Prostate gland (tissue), 2 donors: ENCODE measurements at regions not wholly inside any gene's neighbourhood (a gene's known extent, or its start where the extent isn't known, plus 50 kb on each side); places are given as distances from the start of the nearest gene placed in this dataset.

ENCODE experiments used
- DNase-seq: peaks from one replicate; pipeline ENCODE4 v3.0.0-alpha.2; 2019; ENCODE audit warnings: low spot score
- H3K27ac ChIP-seq, 2 donors: fragments of 200-600 bp; sonication (generic); 2 replicates each; pipeline ENCODE4 v1.5.1; 2017 to 2019
- H3K27me3 ChIP-seq: fragments of 200-600 bp; sonication (generic); replicated peaks from 2 replicates; pipeline ENCODE4 v1.5.1; 2019; ENCODE audit not compliant: insufficient read depth
- H3K36me3 ChIP-seq, 2 donors: fragments of 200-600 bp; sonication (generic); 1 replicate in 1 of 2; 2 replicates in 1 of 2; pipeline versions ENCODE4 v1.5.1 to v1.8.1; 2017 to 2019
- H3K4me1 ChIP-seq: fragments of 200-600 bp; sonication (generic); replicated peaks from 2 replicates; pipeline ENCODE4 v1.5.1; 2019
- H3K4me3 ChIP-seq, 2 donors: fragments of 200-600 bp; sonication (generic); 2 replicates each; pipeline ENCODE4 v1.5.1; 2017 to 2019
- H3K9me3 ChIP-seq: fragments of 200-600 bp; sonication (generic); 2 replicates; pipeline ENCODE4 v1.5.1; 2017
- CTCF ChIP-seq, 4 experiments: fragments of 200-600 bp in 2 of 4; fragments of 450-650 bp in 2 of 4; sonication (generic) in 2 of 4; IDR thresholded peaks; 1 replicate in 3 of 4; 2 replicates in 1 of 4; pipeline ENCODE4 v1.5.1; 2016 to 2019; ENCODE audit warnings: antibody characterized with exemption in 4 of 4, mild to moderate bottlenecking in 2 of 4, moderate library complexity in 2 of 4
- POLR2A ChIP-seq: fragments of 450-650 bp; IDR thresholded peaks from one replicate; pipeline ENCODE4 v1.6.1; 2016; ENCODE audit warnings: antibody characterized with exemption, mild to moderate bottlenecking
- POLR2AphosphoS5 ChIP-seq: sonication (generic); formaldehyde crosslinking; IDR thresholded peaks from one replicate; pipeline ENCODE4 v1.6.1; 2017; ENCODE audit warnings: antibody characterized with exemption
- WGBS: methylation state at CpG from one replicate; pipeline ENCODE4 v1.1.5; 2018; 5-methylcytosine and 5-hydroxymethylcytosine counted together
- intact Hi-C: fragments of 100-400 bp; cut with DNase I; formaldehyde crosslinking; loops from one replicate; pipeline ENCODE4 v1.14.2; 2022

- 67% methylated on average over 9 of the region's 9 CpGs for WGBS
- Histone ChIP-seq H3K4me1 (no peaks in the 10 kb centered on the region), H3K27ac (no peak overlapping the region), H3K36me3 (no peaks in the 10 kb centered on the region), H3K27me3 (no peaks in the 10 kb centered on the region), H3K4me3 (no peak overlapping the region), H3K9me3 (no peaks in the 10 kb centered on the region)
- DNase-seq: no peak
- intact Hi-C loops: no loop called here
- TF ChIP-seq POLR2AphosphoS5 (no peak), CTCF (IDR thresholded peaks at IDR 0.05) (no peak), POLR2A (no peak)
These were observed 735.4 kb upstream of the FANCL start for GRCh38 chr2:58976375-58977071.

GRCh38 chr2:58974881-58975280, 733.8 kb upstream of the FANCL start:
- Histone ChIP-seq H3K4me1 (no peaks in the 10 kb centered on the region), H3K27me3 (no peaks in the 10 kb centered on the region), H3K9me3 (no peaks in the 10 kb centered on the region), H3K36me3 (no peaks in the 10 kb centered on the region), H3K27ac (no peak overlapping the region), H3K4me3 (no peak overlapping the region)
- no peak for TF ChIP-seq POLR2AphosphoS5
- no peak for TF ChIP-seq POLR2A
- TF ChIP-seq CTCF (IDR thresholded peaks at IDR 0.05): no peak
- intact Hi-C loops: no loop called here
- 82% methylated on average over 7 of the region's 7 CpGs for WGBS
- no peak for DNase-seq

- 47% methylated on average over 2 of the region's 2 CpGs for WGBS
- no peaks in the 10 kb centered on the region for H3K27me3 ChIP-seq
- no peak for DNase-seq
These were observed 733.3 kb upstream of the FANCL start for GRCh38 chr2:58974426-58974825.

GRCh38 chr2:58973811-58974281, 732.7 kb upstream of the FANCL start:
- no peaks in the 10 kb centered on the region for H3K9me3 ChIP-seq
- no peak overlapping the region for H3K4me3 ChIP-seq
- no peaks in the 10 kb centered on the region for H3K36me3 ChIP-seq
- intact Hi-C loops: no loop called here
- H3K27me3 ChIP-seq: no peaks in the 10 kb centered on the region
- H3K27ac ChIP-seq: no peak overlapping the region
- H3K4me1 ChIP-seq: no peaks in the 10 kb centered on the region
- 24% methylated on average over 6 of the region's 6 CpGs for WGBS
- DNase-seq: no peak
- TF ChIP-seq POLR2AphosphoS5 (no peak), CTCF (IDR thresholded peaks at IDR 0.05) (no peak)

More at GRCh38 chr2:58974426-58974825, 733.3 kb upstream of the FANCL start:
- Histone ChIP-seq H3K4me3 (no peak overlapping the region), H3K4me1 (no peaks in the 10 kb centered on the region), H3K9me3 (no peaks in the 10 kb centered on the region), H3K27ac (no peak overlapping the region), H3K36me3 (no peaks in the 10 kb centered on the region)
- intact Hi-C loops: no loop called here
- TF ChIP-seq CTCF (IDR thresholded peaks at IDR 0.05) (no peak), POLR2AphosphoS5 (no peak), POLR2A (no peak)

- intact Hi-C loops: no loop called here
- no peaks in the 10 kb centered on the region for H3K27me3 ChIP-seq
- no peak for DNase-seq
- TF ChIP-seq POLR2AphosphoS5 (no peak), CTCF (IDR thresholded peaks at IDR 0.05) (no peak), POLR2A (no peak)
- WGBS: 38% methylated on average over 1 of the region's 1 CpG
- no peaks in the 10 kb centered on the region for H3K4me1 ChIP-seq
- H3K36me3 ChIP-seq: no peaks in the 10 kb centered on the region
- no peak overlapping the region for H3K27ac ChIP-seq
- H3K9me3 ChIP-seq: no peaks in the 10 kb centered on the region
- no peak overlapping the region for H3K4me3 ChIP-seq
These were observed 731.6 kb upstream of the FANCL start for GRCh38 chr2:58972737-58973136.
